HG03460 (cell line): ENCODE measurements at regions not wholly inside any gene's neighbourhood (a gene's known extent, or its start where the extent isn't known, plus 50 kb on each side); places are given as distances from the start of the nearest gene placed in this dataset.
"Not testable (repeated sequence)": the region's sequence is repeated elsewhere in the genome, so short reads cannot be mapped to it uniquely, and the experiment has no call there.

Experiments used
- ATAC-seq: cut with Tn5 transposase; IDR thresholded peaks from one replicate; pipeline ENCODE4 v1.9.1; 2021; ENCODE audit not compliant: unreplicated experiment

DNA sequence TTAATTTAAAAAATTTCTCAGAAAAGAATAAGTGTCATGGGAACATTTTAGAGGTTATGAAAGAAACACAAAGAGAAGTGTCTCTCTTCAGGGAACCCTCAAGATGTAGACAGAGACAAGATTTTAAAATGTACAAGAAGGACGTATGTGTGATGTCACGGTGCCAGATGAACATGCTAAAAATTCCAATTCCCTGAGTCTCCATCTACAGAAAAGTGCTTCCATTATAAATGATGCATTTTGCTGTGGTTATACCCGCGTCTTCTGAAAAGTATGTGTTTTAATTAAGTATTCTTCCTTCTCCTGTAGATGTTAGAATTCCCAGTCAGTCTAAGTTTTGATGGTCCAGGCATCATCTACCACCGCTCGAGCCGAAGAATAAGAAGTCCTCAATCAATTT is 489.1 kb downstream of the PREX1 start:
- ATAC-seq: no peak

DNA sequence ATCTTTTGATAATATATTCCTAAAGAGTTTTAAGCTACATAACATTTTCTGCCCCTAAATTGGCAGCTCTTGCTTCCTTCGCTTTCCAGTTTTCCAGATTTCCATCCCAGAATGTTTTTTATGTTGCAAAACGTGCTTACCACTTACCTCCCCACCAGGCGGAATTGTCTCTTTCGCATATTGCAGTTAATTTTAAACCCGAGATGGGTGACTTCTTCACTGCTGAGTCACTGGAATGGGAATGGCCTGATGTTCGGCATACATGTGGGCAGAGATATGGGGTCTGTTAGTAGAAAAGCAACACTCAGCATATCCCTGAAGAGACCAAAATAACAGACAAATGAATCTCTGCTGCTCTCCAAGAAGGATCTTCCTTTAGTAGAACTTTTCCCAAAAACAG is 491.2 kb downstream of the PREX1 start:
- no peak for ATAC-seq

DNA sequence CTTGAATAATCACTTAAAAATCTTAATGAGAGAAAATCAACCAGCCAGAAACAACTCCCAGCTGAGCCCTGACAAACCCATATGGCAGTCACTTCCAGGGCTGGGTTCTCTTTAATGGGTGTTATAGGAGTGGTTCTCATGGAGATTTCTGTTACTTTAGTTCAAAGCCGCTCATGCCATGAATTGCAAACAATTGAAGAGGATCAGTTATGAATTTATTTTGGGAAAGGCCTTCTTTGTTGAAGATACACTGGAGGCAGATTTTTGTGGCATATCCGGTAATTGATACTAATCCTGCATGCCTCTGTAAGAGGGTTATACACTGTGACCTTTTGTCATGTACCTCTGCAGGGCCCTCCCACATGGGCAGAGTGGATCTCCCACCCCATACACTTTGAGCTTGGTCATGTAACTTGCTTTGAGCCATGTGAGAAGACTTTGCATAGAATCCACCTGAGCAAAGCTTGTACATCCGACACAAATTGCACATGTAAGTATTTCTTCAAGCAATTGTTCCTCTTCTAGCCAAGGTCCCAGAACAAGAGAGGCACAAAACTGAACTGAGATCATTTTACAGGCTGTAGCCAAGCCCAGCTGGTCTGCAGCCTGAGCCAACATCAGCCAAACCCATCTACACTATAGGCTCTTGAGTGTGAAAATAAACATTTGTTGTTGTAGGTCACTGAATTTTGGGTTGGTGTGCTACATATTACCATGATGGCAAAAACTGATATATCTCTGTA is 492.3 kb downstream of the PREX1 start:
- no peak for ATAC-seq

DNA sequence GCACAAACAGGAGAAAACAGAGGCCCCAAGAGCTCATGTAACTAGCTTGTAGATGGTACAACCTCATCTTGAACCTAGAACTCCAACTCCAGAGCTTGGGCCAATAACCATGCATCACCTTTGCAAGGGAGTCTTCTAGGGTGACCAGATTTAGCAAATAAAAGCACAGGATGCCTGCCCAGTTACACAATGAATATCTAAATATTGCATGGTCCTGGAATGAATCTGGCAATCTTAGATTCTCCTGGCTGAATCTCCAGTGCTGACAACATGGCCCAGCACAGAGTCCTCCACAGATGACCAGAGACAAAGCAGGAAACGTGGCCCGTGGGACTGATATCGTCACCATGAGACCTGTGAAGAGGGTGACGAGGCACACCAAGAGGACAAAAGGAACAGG is 494.1 kb downstream of the PREX1 start:
- no peak for ATAC-seq

DNA sequence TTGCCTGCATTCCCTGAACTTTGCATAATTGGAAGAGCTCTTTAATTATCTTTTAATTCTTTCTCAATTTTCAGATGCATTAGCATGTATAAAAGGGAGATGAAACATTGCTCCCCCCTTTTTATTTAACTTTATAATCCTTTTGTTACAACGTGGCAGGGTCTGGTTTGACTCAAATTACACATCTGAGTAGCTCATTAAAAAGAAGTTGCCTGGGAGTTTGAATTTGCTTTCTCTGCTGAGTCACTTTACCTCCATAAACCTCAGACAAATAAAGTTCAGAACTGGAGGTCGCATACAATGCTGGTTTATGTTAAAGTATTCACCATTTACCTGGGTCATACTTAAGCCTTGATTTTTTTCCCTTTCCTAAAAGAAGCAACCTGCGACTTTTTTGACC is 495.2 kb downstream of the PREX1 start:
- no peak for ATAC-seq

DNA sequence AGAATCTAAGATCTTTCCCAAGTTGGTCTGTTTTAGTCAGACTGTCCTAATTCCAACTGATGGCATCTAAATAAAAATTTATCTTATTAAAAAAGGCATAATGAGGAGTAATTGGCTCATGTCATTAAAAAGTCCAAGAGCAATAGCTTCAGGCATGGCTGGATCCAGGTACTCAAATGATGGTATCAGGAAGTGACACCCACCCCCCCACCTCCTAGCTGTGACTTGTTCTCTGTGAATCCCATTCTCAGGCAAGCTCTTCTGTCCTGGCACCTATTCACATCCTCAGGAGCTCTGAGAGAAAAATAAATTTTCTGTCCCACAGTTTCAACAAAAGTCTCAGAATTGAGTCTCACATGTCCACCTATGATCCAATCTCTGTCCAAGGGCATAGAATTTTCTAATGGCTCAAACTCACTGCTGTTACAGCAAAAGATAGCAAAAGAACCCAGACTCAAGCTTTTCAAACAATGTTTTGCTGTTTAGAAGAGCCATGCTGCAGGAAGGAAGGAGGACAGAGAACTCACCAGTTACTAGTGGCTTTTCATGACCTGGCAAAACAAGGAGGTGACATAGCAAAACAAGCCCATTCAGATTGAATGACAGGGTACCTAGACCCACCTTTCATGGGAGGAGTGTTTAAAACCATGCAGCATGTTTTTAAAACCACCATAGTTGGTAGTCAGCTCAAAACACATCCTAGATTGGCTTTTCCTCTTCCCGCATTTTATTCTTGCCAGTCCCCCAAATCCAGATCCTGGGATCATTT is 496.1 kb downstream of the PREX1 start:
- no peak for ATAC-seq

DNA sequence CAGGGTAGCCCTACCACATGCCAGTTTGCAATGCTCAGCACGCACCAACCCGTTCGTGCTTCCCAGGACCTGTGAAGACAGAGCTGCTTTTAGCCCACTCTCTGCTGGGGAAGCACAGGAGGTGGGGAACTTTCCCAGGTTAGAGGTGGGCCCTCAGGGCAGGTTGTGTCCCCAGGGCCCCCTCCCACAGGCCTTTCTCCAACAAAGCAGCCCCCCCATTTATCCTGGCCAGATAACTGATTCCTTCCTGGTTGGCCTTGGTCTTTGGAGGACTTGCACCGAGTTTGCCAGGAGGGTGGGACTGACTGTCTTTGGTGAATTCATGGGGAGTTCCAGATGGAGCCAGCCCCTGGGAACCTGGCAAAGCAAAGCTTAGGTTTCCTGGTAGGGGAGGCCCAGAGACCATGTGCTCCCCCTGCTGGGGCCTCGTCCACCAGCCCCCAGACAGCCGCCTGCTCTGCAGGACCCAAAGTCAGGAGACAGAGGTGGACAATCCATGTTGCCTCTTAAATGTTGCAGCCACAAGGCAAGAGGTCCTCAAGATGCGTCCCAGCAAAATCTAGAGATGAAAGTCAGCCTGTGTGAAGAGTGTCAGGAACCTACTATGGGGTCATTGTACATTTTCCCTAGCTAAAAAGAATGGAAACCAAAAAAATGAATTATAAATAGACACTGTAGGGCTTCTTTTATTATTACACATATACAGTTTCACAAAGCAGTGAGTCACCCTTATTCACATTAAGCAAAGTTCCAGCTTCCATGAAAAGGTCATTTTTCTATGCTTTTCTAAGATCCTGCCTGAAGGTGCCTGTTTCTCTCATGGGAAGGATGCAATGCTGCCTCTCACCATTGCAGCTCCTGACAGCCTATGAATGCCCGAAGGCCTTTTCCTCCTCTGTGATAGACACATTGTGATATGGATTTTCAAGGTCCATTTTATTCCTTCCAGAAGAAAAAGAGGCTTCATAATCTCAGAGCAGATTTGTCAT is 497.8 kb downstream of the PREX1 start:
- no peak for ATAC-seq

DNA sequence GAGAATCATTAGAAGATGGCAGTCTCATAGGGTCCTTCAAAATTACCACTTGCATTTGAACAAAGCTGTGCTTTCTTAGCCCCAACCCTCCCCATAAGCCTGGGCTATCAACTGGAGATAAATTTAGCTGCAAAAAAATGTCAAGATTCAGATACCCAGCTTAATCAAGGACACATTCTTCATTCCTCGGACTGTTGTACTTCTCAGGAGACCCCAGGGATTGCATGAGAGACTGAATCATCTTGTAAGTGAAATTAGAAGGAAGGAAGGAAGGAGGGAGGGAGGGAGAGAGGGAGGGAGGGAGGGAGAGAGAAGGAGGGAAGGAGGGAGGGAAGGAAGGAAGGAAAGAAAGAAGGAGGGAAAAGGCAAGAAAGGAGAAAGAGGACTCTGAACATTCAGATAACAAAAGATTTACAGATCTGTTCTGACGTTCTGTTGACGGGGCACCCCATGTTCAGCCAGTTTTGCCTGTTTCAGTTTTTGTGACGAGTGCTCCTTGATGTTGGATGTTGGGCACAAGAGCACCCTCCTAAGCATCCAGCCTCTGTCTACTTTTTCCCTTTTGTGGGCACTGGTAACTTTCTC is 498.7 kb downstream of the PREX1 start:
- no peak for ATAC-seq

DNA sequence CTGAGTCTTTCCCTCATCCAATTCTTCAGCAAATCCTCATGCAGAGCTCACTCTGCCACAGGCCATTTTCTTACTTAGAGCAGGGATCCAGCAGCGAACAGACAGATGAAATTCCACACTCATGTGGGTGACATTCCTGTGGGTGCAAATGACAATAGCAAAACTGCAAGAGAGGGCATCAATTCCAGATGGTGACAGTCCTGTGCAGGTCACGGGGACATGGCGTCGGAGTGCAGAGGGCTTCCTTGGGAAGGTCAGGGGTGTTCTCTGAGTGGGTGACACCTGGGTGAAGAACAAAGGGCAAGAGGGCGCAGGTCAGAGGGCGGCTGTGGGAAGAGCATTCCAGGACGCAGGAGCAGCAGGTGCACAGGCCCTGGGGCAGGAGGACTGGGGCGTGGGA is 500.0 kb downstream of the PREX1 start:
- not testable (repeated sequence) for ATAC-seq

DNA sequence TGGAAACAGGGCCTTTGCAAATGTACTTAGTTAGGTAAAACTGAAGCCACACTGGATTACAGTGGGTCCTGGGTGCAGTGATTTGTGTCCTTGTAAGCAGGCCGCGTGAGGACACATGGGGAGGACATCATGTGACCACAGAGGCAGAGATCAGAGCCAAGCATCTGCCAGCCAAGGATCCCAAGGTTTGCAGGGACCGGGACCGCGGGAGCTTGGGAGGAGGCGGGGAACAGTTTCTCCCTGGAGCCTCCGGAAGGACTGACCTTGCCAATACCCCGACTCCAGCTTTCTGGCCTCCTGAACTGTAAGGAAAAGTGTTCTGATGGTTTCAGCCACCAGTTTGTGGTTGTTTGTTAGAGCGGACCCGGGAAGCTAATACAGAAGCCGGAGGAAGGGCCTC is 500.9 kb downstream of the PREX1 start:
- no peak for ATAC-seq

DNA sequence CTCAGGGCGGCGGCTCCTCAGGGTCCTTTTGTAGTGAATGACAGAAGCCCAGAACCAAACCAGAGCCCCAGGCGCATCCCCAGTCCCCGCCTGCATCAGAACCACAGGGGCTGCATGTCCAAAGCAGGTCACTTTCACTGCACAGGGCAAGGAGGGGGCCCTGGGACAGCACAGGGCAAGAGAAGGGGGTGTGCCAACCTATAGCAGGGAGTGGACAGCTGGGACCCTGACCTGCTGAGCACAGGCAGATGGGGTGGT is 501.4 kb downstream of the PREX1 start:
- ATAC-seq: no peak

DNA sequence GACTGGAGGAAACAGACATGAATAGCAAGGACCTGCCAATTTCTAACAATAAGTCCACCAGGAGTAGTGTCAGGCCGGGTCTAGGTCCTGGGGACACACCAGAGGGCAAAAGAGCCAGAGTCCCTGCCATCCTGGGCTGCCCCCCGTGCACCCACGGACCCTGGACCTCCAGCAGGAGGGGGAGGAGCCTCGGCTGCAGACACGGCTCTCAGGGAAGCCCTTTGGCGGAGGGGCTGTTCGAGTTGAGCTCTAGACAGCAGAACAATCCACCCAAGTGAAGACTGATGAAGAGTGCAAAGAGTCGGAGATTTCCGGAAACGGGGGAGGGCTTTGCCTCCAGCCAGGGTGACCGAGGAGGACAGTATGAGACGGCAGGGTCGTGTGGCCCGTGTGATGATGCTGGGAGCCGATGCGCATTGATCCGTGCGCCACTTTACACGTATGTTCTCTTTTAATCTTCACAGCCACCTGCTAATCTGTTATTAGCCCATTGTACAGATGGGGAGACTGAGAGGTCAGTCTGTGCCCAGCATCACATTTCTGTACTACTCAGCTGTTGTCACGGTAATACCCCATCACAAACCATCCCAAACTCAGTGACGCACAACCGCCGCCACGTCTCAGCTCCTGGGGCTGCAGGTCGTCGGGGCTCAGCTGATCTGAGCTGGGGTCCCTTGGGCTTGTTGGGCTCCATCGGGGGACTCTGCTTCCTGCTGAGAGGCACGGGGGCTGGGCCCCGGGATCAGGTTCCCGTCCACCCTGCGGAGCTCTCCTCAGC is 502.0 kb downstream of the PREX1 start:
- ATAC-seq: no peak

DNA sequence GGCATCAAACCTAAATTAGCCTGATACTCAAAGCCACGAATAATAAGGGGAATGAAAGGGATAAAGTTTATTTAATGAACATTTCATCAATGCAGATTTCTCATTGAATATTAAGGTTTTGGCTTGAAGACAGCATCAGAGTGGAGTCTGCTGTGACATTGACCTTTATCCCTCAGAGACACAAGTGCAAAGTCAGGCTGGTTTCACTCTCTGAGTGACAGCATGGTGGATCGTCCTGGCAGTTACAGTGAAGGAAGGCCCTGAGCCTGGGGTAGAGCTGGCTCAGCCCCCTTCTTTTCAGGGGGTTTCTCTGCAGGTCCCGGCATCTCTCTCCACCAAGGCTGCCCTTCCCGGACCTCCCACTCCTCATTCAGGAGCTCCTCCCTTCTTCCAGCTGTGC is 503.1 kb downstream of the PREX1 start:
- ATAC-seq: no peak

DNA sequence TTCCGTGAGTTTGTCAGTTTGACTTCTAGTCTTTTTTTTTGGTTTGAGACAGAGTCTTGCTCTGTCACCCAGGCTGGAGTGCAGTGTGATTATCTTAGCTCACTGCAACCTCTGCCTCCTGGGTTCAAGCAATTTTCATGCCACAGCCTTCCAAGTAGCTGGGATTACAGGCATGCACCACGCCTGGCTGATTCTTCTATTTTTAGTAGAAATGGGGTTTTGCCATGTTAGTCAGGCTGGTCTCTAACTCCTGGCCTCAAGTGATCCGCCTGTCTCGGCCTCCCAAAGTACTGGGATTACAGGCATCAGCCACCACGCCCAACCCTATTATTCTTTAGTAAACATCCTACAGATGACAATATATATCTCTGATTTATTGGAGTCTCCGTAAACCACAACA is 506.5 kb downstream of the PREX1 start:
- ATAC-seq: no peak

DNA sequence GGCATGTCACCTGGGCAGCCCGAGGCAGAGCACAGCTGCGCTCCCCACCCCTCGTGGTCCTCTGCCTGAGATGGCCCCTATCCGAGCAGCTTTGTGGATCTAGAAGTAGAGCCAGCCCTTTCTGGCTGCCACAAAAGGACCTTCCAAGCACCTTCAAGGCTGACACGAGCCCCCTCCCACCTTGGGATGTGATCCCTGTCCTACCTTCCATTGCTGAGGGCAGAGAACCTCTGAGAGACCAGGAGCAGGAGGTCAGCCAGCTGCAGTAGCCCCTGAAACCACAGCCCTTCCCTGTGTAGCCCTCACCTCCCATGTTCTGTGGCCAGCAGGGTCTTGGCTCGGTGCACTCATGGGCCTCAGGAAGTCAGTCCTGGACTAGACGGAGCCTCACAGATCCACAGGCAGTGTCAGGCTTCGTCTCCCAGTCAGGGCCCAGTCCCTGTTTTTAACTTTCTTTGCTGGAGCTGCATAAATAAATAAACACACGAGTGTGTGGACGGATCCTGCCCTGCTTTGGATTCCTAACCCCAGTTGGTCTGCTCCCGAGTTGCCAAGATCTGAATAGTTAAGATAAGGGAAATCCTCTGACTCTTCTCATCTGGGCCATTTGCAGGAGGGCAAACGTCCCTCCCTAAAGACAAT is 507.7 kb downstream of the PREX1 start:
- no peak for ATAC-seq

DNA sequence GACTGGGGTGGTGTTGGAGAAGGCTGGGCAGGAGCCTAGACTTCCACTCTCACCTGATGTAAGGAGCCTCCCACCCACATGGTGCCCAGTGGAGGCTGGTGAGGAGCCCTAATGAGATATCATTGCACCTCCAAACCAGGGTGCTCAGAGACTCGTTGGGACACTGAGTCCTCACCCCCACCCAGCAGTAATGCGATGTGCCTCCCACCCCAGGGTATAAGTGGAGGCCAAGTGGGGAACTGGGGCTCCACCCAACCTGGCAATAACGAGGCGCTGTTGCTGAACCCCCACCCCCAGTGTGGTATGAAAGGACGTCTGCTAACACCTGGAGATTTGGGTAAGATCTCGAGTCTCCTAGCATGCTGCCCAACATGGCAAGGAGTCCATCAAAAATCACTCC is 510.2 kb downstream of the PREX1 start:
- no peak for ATAC-seq

DNA sequence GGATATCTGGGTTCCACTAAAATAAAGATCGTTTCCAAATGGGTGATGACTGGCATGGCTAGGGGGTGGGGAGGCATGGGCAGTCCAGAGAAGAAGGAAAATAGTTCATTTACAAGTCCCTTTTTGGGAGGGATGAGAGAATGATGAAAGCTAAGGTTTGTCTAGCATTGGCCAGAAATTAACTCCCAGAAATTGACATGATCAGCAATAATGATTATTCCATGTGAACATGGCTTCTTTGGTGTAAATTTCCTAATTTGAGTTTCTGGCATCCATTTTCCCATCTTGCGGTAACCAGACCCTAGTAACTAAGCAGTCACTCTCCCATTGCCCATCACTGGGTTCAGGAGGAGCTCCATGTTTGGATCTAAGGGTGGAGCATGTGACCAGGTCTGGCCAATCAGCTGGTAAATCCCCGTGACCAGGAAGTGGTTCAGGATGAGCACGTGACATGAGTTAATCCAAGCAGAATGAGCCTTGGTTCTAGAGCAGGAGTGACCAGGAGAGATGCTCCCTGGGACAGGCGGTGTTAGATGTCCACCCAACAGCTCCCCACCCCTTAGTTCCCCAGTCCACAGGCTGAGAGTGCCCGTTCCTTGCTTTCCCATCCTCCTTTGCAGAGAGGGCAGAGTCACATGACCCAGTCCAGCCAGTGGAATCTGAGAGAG is 512.7 kb downstream of the PREX1 start:
- ATAC-seq: no peak

DNA sequence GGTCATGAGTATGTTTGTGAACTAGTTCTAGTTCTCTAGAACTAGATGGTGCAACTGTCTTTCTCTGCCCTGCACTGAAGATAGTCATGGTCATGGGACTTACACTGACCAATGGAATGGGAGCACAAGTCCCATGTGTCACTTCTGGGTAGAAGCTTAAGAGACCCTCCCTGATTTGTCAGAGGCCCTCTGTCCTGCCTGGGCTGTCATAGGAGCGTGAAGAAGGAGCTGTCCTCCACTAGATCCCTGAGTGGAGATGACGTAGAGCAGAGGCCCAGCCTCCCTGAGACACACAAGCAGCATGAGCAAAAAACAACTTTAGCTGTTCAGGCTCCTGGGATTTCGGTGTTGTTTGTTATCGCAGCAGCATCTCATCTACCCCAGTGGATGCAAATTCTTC is 514.5 kb downstream of the PREX1 start:
- ATAC-seq: no peak

DNA sequence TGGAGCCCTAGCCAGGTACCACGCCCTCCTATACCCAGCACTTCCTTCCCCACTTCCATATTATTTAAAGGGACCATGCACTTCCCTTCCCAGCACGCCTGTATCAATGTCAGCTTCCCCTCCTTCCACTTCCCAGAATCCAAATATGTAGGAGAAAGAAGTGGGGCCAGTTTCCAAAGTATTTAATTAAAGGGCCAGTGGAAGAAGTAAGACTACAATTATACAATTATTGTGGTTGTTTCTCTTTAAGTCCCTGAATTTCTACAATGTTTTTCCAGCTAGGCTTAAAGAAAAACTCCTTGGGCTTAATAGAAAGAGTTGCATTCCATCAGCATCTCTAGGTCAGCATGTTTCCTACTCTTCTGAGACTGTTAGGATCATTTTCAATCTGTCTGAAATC is 515.8 kb downstream of the PREX1 start:
- ATAC-seq: no peak

DNA sequence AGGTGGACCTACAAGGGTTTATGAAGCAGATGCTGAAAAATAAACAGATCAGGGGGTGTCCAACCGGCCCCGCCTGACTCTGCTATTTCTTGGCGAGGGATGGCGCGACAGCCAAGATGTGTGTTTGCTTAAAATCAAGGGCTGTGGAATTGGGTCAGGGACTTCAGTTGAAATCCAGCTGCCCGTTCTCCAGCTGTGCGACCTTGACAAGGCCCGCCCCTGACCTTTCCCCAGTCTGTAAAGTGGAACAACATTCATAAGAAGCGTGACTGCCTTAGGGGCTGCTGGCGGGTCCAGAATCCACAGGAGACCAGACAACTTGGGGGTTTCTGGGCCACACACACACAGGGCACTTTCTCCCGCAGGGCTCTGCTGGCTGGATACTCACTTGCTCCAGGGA is 517.5 kb downstream of the PREX1 start:
- ATAC-seq: no peak
